HK-2 (cell line): ENCODE measurements at regions not wholly inside any gene's neighbourhood (a gene's known extent, or its start where the extent isn't known, plus 50 kb on each side); places are given as distances from the start of the nearest gene placed in this dataset.
A peak's percentile ranks its signal among the peaks of the same experiment; 100 is the strongest.

Experiments
- DNase-seq: peaks from one replicate; pipeline ENCODE4 v3.0.0-alpha.2; 2018; ENCODE audit not compliant: unreplicated experiment

GRCh38 chr16:82497139-82497538 lies 129.6 kb upstream of the CDH13 start:
- no peak for DNase-seq

DNA sequence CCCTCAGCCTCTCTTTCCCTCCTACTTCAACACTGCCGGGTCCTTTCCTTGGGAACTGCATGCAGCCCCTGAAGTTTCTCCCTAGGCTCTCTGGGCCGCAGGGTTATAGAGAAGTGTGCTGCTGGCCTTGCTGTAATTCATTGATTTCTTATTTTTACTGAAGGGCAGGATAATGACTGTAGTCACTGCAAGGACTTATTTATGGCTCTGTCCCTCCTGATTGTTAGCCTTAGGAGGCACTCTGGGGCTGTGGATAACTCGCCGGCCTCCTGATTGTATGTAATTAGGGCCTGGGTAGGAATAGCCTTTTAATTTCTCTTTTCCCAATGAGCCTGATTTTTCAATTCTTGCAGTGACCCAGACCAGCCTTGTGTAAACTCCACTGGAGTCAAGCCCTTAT lies 138.3 kb upstream of the CDH13 start:
- DNase-seq = no peak

GRCh38 chr16:82481455-82481854 lies 145.3 kb upstream of the CDH13 start:
- no peak for DNase-seq

DNA sequence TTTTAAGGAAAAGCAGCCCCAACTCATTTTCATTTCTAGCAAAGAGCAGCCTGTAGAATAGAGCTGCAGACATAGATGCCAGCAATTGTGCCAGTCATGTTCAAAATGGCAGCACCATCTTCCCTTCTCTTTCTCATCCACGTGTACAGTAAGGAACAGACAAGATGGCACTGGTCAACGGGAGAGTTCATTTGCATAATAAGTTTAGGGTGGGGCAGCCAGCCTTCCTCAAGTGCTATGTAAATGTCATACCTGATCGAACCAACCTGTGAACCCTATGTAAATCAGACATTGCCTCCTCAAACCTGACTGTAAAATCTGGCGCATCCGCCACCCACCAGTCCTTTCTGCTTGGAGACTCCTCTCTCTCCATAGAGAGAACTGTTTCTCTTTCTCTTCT lies 150.0 kb upstream of the CDH13 start:
- no peak for DNase-seq

DNA sequence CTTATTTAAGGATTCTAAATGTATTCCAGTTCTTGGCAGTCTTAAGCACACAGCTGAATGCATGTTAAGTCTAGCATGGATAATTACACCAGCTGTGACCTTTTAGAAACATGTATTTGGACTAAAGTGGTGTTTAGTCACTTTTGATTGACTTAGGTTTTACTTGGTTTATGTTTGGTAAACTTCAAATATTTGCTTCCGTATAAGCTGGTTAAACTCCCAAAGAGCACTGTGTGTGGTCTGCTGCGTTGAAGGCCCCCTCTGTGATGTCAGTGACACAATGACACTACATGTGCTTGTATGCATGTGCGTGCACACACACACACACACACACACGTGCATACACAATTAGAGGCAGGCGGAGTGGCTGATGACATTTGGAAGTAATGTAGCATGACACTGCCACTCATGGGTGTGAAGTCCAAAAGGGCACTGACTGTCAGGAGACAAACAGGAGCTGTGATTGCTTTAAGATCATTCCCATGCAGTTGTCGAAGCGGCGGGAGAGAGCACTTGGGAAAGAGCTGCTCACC lies 156.1 kb upstream of the CDH13 start:
- DNase-seq = no peak

DNA sequence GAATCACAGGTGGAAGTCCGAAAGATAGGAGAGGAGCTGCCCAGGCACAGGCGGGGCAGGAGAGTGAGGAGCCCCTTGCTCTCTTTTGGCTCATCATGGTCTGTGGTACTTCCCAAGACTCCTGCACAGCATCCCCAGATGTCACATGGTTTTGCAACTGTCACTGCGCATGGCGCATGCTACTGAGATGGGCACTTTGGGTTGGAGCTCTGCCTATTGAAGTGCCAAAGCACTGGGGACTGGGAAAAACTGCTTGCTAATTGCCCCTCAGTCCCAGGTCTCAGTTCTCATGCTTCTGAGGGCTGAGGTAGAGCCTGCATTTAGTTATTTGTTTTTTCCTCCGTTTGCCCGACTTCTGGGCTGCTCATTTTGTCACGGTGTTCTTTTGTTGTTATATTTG lies 156.8 kb upstream of the CDH13 start:
- no peak for DNase-seq

DNA sequence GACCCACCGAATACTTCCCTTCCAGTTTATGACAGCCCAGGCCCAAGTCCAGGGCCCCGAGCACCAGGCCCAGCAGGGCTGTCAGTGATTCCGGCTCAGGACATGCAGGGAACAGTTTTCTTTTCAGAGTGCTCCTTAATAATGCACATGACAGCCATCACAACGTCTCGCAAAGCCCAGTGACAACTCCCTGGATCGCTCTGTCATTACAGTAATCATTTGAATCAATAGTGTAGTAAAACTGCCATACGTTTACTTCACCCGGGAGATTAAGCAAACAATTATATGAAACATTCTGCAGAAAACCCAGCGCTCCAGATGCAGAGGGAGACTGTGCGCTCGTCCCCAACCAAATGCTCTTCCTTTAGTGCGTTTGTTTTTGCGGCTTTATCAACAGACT lies 162.6 kb upstream of the CDH13 start:
- DNase-seq = no peak

DNA sequence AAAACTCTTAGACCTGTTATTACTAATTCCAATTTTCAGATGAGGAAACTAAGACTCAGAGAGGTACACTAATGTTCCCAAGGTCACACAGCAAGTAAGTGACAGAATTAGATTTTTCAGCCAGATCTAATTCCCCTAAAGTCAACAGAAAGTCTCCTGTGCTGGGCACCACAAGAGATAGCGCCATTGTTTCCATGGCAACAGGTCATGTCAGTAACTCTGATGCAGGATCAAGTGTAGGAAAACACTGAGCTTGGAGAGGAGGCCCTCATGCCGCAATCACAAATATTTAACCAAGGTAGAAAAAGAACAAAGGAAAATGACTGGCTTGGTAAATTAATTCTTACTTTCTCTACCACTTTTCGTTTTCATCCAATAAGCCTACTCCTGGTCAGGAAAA lies 166.0 kb upstream of the CDH13 start:
- DNase-seq = no peak

DNA sequence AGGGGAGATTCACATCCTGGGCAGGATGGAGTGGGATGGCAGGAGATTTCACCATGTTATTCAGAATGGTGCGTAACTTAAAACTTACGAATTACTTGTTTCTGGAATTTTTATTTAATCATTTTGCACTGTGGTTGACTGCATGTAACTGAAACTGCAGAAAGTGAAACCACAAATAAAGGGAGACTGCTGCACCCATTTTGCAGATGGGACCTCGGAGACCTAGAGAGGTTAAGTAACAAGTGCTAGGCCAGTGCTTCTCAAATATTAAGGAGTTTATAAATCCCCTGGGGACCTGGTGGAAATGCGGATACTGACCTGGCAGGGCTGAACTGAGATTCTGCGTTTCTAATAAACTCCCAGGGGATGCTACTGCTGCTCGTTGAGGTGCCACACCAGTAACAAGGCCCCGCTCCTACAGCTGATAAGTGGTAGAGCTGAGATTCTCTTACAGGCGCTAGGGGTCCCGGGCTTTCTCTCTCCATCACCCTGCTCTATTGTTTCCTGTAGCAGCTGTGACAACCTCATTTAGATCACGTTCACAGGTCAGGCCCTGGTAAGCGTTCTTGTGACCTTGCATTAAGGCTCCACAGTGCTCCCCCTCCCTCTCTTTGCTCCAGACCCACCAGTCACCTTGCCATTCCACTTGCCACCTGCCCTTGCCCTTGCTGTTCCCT lies 167.1 kb upstream of the CDH13 start:
- no peak for DNase-seq

DNA sequence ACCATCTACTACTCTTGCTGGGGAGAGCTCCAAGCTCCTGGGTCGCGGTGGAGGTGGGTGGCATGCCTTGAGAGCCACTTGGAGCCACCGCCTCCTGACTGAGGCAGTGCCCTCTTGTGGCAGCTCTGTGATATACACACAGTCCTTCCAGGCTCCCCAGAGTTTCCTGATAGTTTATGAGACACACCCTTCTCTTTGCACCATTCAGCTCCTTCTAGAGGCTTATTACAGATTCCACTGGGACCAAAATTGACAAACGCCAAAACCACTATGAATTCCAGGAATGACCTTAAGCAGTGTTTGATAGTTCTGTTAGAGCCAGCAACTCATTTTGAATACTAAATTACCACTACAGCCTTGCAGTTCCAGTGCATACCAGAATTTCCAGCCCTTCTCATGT lies 170.1 kb upstream of the CDH13 start:
- DNase-seq = peak; percentile 38

DNA sequence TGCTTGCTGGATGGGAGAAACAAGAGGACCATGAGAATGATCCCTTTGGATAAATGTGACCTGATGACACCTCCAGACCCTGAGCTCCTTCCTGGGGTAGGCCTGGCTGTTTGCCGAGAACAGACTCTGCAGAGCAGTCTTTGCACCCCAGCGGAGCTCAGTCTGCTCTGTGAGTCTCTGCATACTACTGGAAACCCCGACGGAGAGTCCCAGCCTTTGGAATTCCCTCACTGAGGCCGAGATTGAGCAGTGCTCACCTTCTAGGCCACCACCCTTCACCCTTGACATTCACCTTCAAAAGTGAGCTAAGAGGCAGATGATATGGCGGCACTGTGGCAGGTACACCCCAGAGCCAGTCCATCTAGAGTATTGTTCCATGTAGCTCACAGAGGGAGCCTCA lies 172.2 kb upstream of the CDH13 start:
- no peak for DNase-seq

DNA sequence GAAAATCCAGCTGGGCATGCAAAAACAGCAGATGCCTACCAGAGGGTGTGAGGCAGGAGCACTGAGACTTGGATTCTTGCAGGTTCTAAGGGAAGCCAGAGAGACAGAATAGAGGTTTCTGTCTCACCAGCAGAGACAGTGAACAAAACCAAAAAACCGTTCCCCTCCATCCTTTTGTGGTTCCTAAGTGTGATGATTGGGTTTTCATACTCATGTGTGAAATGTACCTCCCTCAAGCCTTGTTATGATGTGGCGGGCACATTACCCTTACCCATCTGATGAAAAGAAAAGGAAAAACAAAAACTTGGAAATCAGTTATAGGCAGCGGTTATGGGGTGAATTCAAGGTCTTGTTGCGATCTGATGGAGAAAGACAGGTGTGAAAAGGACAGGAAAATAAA lies 172.6 kb upstream of the CDH13 start:
- no peak for DNase-seq

GRCh38 chr16:82452004-82452756 lies 174.6 kb upstream of the CDH13 start:
- no peak for DNase-seq

DNA sequence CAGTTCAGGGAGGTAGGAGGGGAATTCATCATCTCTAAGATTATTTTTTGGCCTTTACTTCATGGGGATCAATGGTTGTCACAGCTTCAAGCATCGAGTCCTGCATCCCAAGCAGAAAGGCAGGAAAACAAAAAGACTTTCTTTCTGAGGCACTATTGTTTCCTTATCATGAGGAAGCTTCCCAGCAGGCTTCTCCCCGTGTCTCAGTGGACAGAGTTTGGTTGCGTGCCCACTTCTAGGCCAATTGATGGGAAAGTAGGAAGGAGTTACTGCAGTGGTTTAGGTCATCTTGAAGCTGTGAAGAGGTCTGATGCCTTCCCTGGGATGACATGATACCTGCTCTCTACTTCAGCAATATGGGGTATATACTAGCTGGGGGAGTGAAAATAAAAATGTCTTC lies 175.3 kb upstream of the CDH13 start:
- DNase-seq = no peak

DNA sequence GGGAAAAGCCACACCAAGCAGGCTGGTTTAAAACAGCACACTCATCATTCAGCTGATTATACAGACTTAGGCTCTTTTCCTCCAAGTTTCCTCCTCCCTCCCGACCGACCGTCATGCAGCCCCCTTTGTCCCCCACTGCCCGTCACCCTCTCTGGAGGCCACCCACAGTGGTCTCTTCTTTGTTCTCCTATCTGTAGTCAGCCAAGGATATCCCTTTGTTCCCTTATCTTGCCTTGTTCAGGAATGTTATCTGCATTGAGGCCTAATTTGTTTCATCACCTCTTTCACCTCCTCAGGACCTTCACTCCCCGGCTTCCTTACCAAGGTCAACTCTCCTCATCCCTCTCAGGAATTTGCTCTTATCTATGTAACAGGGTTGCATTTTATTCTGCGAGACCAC lies 186.4 kb upstream of the CDH13 start:
- DNase-seq = no peak

DNA sequence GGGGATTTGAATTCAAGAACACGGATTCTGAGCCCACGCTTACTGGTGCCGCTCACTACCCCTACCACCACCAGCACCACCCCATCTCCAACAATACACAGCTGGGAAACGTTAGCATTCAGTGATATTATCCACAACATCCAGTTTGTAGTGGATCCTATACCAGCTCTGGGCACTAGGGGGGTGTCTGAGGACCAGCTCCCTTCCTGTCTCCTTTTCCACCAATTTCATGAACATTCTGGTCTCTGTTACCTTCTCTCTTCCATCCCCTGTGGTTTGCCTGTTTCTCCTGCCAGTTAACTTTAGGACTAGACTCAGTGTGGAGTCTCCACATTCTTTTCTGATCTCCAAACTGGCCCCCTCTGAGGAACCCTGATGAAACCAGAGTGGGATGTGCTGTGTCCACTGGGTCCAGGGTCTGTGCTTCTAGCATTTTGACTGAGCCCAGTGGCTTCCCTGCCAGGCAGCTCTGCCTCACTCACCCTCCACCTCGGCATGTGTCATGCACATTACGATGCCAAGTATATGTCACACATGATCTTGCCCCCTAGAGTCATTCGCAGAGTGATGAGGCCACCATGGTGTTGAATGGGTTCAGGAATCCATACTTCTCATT lies 187.0 kb upstream of the CDH13 start:
- DNase-seq = no peak

DNA sequence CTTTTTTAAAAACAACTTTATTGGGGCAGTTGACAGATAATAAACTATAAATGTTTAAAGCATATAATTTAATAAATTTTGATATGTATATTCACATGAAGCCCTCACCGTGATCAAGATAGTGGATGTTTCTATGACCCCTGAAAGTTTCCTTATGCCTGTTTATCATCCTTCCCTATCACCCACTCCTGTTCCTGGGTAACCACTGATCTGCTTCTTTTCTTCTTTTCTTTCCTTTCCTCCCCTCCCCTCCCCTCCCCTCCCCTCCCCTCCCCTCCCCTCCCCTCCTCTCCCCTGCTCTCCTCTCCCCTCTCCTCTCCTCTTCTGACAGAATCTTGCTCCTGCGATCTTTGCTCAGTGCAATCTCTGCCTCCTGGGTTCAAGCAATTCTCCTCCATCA lies 193.7 kb upstream of the CDH13 start:
- no peak for DNase-seq

GRCh38 chr16:82432261-82432660 lies 194.5 kb upstream of the CDH13 start:
- no peak for DNase-seq

- no peak for DNase-seq
These were observed 201.1 kb upstream of the CDH13 start for GRCh38 chr16:82425661-82426060.

DNA sequence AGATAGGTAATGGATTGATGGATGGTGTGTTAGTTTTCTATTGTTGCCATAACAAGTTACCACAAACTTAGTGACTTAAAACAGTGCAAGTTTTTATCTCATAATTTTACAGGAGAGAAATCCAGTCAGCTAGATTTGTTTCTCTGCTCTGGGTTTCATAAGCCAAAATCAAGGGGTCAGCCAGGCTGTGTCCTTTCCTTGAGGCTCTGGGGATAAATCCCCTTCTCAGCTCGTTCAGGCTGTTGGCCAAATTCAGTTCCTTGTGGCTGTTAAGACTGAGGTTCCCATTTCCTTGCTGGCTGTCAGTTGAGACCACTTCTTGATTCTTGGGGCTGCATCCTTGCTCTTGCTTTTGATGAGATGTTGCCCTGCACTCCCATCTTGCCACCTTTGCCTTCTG lies 204.9 kb upstream of the CDH13 start:
- no peak for DNase-seq

GRCh38 chr16:82419332-82419731 lies 207.4 kb upstream of the CDH13 start:
- no peak for DNase-seq

DNA sequence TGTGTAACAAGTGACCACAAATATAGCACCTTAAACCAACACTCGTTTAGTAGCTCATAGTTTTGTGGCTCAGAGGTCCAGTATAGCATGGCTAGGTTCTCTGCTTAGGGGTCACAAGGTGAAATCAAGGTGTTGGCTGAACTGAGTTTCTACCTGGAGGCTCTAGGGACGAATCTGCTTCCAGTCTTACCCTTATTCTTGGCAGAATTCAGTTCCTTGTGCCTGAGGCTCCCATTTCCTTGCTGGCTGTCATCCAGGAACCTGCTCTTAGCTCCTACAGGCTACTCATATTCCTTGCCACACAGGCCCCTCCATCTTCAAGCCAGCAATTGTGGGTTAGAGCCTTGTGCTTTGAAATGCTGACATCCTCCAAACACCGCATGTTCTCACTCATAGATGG lies 212.3 kb upstream of the CDH13 start:
- DNase-seq = no peak

GRCh38 chr16:82412770-82413169 lies 214.0 kb upstream of the CDH13 start:
- no peak for DNase-seq
